HG03135 (cell line): ENCODE measurements at regions not wholly inside any gene's neighbourhood (a gene's known extent, or its start where the extent isn't known, plus 50 kb on each side); places are given as distances from the start of the nearest gene placed in this dataset.
"Not testable (repeated sequence)": the region's sequence is repeated elsewhere in the genome, so short reads cannot be mapped to it uniquely, and the experiment has no call there.

Experiments
- ATAC-seq: cut with Tn5 transposase; IDR thresholded peaks from one replicate; pipeline ENCODE4 v1.9.1; 2021; ENCODE audit warnings: mild to moderate bottlenecking, moderate library complexity; ENCODE audit not compliant: unreplicated experiment

GRCh38 chr15:88965097-88965496 lies 51.9 kb upstream of the MFGE8 start:
- not testable (repeated sequence) for ATAC-seq

- no peak for ATAC-seq
These were observed 57.1 kb upstream of the MFGE8 start for GRCh38 chr15:88970232-88970631.

- no peak for ATAC-seq
These were observed 61.2 kb upstream of the MFGE8 start for GRCh38 chr15:88974392-88974791.

DNA sequence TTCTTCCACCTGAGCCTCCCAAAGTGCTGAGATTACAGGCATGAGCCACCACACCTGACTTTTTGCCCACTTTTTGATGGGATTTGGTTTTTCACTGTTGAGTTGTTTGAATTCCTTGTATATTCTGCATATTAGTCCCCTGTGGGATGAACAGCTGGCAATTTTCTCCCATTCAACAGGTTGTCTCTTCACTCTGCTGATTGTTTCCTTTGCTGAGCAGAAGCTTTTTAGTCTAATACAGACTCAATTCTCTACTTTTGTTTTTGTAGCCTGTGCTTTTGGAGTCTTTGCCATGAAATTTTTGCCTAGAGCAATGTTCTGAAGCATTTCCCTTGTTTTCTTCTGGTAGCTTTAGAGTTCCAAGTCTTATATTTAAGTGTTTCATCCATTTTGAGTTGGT lies 62.7 kb upstream of the MFGE8 start:
- no peak for ATAC-seq

GRCh38 chr15:88976656-88977055 lies 63.5 kb upstream of the MFGE8 start:
- no peak for ATAC-seq

DNA sequence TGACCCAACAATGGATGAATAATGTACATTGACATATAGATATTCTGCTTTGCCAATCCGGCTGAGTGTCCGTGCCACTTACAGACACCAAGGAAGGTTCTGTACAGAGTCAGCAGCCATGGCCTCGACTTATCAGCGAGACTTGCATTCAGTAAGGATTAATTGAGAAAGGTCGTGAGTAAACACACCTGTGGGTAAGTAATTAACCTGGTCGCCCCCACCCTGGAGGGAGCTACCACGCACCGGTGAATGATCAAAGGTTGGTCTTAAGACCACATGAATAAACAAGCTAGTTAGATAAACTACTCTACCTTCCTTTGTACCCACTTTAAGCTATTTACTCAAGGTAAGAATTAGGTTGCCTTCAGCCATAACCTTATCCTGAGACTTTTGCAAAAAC lies 66.5 kb upstream of the MFGE8 start:
- ATAC-seq: no peak

GRCh38 chr15:88980498-88980897 lies 67.3 kb upstream of the MFGE8 start:
- ATAC-seq: no peak

- no peak for ATAC-seq
These were observed 68.4 kb upstream of the MFGE8 start for GRCh38 chr15:88981244-88982215.

- ATAC-seq: peak; percentile 96
These were observed 69.2 kb upstream of the MFGE8 start for GRCh38 chr15:88982304-88982945.

- no peak for ATAC-seq
These were observed 69.8 kb upstream of the MFGE8 start for GRCh38 chr15:88982946-88983342.

- no peak for ATAC-seq
These were observed 70.8 kb upstream of the MFGE8 start for GRCh38 chr15:88983861-88984429.

DNA sequence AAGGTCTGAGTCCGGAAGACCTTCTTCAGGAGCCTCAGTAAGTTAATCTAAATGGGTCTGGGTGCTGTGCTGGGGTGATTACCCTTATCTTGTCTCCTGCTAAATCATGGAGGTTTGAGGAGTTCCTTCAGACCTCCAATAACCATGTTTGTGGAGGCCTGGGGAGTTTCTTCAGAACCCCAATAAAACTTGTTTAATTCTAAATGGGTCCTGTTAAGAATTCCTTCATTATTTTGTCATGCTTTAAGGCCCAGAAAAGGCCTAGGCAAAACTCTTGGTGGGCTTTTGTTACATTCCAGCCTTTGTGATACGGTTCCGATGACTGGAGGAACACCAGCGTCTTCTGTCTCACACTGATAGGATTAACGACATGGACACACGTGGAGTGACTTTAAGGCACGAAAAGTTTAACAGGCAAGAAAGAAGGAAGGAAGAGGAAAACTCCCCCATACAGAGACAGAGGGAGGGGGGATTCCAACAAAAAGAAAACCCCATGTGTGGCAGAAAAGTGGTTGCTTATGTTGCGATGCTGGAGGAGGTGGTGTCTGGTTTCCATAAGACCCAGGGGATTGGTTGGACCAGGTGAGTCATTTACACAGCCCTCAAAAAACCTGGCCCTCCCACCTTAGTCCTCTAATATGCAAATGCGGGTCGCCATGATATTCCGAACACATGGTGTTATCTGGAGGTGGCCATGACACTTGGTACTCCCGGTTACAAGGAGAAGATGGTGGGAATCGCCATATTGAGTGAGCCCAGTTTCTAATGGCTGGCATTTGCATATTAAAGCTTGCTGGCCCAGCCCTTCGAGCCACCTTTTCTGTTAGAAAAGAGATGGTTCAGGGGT lies 72.6 kb upstream of the MFGE8 start:
- ATAC-seq: no peak

- no peak for ATAC-seq
These were observed 73.9 kb upstream of the MFGE8 start for GRCh38 chr15:88986949-88987590.

DNA sequence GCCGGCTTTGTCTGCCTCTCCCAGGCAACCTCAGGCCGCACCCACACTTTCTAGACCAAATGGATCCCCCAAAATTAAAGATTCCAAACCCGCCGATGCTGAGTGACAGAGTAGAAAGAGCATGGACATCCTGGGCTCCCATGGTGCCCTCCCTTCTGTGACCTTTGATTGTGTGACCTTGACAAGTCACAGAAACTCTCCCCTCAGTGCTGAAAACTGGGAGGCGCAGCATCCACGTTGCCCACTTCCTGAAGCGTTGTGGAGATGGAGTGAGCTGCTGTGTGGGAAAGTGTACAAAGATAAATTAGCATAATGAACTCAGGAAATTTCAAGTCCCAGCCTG lies 74.4 kb upstream of the MFGE8 start:
- ATAC-seq: no peak

GRCh38 chr15:88987934-88988671 lies 74.9 kb upstream of the MFGE8 start:
- ATAC-seq: no peak

GRCh38 chr15:88989578-88989977 lies 76.4 kb upstream of the MFGE8 start:
- no peak for ATAC-seq

DNA sequence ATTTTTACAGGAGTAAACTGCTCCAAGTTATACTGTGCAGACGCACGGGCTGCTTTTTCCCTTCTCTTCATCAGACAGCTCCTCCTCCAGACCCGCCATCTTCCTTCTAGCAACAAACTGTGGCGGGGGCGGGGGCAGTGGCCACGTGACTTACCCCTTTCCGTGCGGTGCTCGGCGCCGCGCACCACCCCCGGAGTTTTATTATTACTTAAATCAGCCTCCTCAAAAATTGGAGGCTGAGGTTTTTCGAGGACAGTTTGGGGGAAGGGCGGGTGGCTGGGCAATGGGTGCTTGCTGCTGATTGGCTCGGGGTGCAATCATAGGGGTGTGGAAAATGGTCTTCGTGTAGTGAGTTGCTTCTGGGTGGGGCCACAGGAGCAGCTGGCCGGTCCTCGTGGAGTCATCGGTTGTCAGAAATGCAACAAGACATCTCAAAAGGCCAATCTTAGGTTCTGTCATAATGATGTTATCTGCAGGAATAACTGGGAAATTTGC lies 77.1 kb upstream of the MFGE8 start:
- no peak for ATAC-seq

DNA sequence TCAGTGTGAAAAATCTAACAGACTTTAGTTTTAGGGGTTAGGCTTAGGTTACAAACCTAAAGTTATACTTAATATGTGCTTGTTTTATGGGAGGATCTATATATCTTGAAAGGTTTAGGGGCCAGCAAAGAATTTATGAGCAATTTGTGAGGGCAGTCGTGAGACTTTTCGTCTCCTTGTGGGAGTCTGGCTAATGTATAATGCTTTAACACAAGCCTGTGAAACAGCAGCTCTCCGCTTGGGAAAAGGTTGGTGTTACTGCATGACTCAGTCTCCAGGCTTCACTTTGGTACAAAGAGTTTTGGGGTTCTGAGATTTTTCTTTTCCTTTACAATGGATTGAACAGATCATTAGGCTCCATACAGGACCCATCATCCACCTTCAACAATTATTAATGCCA lies 79.0 kb upstream of the MFGE8 start:
- no peak for ATAC-seq

DNA sequence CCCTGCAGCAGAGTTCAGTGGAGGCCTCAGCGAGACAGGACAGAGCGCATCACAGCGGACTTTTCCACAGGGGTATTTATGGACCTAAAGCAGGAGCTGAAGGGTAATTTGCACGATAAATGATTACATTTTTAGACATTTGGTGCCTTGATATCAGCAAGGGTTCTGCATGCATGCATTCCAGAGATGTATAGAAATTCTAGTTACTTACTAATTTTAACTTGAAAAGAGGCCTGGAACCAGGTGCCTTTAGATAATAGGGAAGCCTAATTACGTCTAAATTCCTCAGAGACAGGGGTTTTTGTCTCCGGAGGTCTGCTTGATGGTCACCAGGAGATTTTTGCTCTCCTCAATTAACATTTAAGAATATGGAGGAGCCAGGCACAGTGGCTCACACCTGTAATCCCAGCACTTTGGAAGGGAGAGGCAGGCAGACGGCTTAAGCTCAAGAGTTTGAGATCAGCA lies 79.8 kb upstream of the MFGE8 start:
- ATAC-seq: no peak

DNA sequence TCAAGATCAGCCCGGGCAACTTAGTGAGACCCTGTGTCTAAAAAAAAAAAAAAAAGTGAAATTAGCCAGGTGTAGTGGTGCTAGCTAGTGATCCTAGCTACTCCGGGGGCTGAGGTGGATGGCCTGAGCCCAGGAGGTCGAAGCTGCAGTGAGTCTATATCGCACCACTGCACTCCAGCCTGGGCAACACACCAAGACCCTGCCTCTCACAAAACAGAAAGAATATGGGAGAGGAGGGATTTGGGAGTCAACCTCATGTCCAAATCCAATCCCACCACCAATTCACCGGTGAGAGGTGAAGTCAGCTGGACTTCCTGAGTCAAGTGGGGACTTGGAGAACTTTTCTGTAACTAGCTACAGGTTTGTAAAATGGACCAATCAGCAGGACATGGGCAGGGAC lies 80.5 kb upstream of the MFGE8 start:
- no peak for ATAC-seq
